ENCODE measurements at regions not wholly inside any gene's neighbourhood (a gene's known extent, or its start where the extent isn't known, plus 50 kb on each side); places are given as distances from the start of the nearest gene placed in this dataset.

DNA sequence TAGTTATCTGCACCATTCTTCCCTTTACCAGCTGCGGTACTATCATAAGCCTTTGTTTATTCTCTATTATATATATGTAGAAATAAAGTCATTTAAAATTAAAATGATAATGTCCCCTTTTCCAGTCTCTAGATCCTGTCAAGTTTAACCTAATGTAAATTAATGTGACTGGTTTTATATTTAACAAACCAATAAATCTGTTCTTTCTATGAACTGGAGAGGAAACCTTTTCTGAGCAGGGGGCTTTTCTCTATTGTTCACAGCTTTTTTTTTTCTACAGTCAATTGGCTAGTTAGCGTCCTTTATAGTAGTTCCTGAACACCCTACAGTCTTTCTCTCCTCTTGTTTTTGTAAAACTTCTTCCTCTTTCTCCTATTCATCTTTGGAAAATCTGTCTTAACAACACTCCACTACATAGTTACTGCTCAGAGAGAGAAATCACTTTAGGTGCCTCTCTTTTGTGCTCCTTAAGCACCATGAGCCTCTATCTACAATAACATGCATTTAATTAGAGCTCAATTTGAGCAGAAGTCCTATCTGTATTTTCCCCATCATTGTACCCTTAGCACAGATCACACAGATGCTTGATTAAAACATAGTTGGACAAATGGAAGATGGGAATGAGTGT, 332.6 kb upstream of the SYT1 start:
- TF ChIP-seq CTCF (IDR thresholded peaks at IDR 0.05), result no peak
- Mint-ChIP-seq H3K9me3 (ENCODE audit: low read depth) (no peaks in the 10 kb centered on the region), H3K4me3 (ENCODE audit: unreplicated experiment) (no peak overlapping the region), H3K27ac (ENCODE audit: unreplicated experiment) (no peak overlapping the region), H3K4me1 (ENCODE audit: low read depth) (no peaks in the 10 kb centered on the region), H3K36me3 (ENCODE audit: low read depth) (no peaks in the 10 kb centered on the region), H3K27me3 (ENCODE audit: low read depth) (peaks cover 36% of the 10 kb centered on the region)
- DNase-seq (ENCODE audit: low spot score), result no peak

DNA sequence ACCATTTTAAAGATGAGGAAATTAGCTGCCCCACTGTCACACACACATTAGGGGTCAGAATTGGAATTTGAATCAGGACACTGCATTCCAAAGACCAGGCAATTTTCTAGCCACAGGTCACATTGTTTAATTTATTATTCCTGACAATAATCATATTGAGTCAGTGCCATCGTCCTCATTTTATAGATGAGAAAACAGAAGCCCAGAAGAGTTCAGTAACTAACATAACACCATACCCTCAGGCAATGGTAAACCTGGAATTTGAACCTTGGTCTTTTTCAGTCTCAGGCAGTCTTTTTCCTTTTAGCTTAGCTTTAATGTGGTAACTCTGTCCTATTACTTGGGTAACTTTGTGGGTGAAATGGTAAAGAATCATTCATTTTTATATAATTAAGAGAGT, 330.3 kb upstream of the SYT1 start:
- no peaks in the 10 kb centered on the region for H3K4me1 Mint-ChIP-seq (ENCODE audit: low read depth)
- no peaks in the 10 kb centered on the region for H3K9me3 Mint-ChIP-seq (ENCODE audit: low read depth)

DNA sequence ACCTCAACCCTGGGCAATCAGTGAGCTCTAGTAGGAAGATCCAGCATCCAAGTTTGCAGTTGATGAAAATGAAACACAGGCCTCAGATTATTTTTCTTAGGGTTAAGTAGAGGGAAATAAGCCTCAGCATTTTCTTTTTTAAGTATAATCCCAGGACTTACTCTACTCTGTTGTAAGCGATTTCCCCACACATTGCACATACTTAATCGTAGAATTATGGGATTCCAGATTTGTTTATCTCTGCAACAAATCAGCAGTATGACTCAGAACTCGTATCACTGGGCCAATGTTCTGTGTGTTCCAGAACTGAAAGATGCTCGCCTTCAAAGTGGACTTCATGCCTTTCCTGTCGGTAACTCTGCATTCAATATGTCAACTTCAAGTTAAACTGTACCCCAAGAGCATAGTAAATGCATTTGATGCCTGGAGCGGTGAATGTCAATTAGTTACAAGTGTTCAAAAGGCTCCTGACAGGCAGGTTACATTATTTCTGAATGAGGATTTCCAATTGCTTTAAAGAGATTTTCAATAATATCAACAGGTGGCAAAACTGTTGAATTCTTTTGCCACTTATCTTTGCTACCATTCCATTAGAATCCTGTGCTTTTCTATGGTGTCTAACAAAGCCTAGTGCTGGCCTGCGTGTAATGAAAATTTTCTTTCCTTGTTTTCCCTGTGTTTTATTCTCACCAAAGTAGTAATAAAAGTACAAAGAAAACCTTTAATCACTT, 323.8 kb upstream of the SYT1 start:
- H3K9me3 Mint-ChIP-seq (ENCODE audit: low read depth), result no peaks in the 10 kb centered on the region
- DNase-seq (ENCODE audit: low spot score), result no peak
- H3K27ac Mint-ChIP-seq (ENCODE audit: unreplicated experiment), result no peak overlapping the region
- peaks cover 21% of the 10 kb centered on the region for H3K27me3 Mint-ChIP-seq (ENCODE audit: low read depth)
- H3K36me3 Mint-ChIP-seq (ENCODE audit: low read depth), result no peaks in the 10 kb centered on the region
- H3K4me3 Mint-ChIP-seq (ENCODE audit: unreplicated experiment), result no peak overlapping the region
- no peaks in the 10 kb centered on the region for H3K4me1 Mint-ChIP-seq (ENCODE audit: low read depth)
- TF ChIP-seq CTCF (IDR thresholded peaks at IDR 0.05), result no peak

More for the DNA sequence above, 330.3 kb upstream of the SYT1 start:
- Mint-ChIP-seq H3K4me3 (ENCODE audit: unreplicated experiment) (no peak overlapping the region), H3K27me3 (ENCODE audit: low read depth) (peaks cover 45% of the 10 kb centered on the region), H3K36me3 (ENCODE audit: low read depth) (no peaks in the 10 kb centered on the region), H3K27ac (ENCODE audit: unreplicated experiment) (no peak overlapping the region)
- DNase-seq (ENCODE audit: low spot score), result no peak
- no peak for TF ChIP-seq CTCF (IDR thresholded peaks at IDR 0.05)

- TF ChIP-seq CTCF (IDR thresholded peaks at IDR 0.05), result no peak
- Mint-ChIP-seq H3K4me1 (ENCODE audit: low read depth) (no peaks in the 10 kb centered on the region), H3K27me3 (ENCODE audit: low read depth) (peaks cover 13% of the 10 kb centered on the region), H3K9me3 (ENCODE audit: low read depth) (no peaks in the 10 kb centered on the region), H3K4me3 (ENCODE audit: unreplicated experiment) (no peak overlapping the region), H3K36me3 (ENCODE audit: low read depth) (no peaks in the 10 kb centered on the region), H3K27ac (ENCODE audit: unreplicated experiment) (no peak overlapping the region)
- no peak for DNase-seq (ENCODE audit: low spot score)
These were observed 313.7 kb upstream of the SYT1 start for GRCh38 chr12:78550831-78551230.

- H3K9me3 Mint-ChIP-seq (ENCODE audit: low read depth), result no peaks in the 10 kb centered on the region
- H3K27me3 Mint-ChIP-seq (ENCODE audit: low read depth), result peaks cover 17% of the 10 kb centered on the region
- no peak overlapping the region for H3K4me3 Mint-ChIP-seq (ENCODE audit: unreplicated experiment)
- no peak for DNase-seq (ENCODE audit: low spot score)
- no peak for TF ChIP-seq CTCF (IDR thresholded peaks at IDR 0.05)
- no peak overlapping the region for H3K27ac Mint-ChIP-seq (ENCODE audit: unreplicated experiment)
- no peaks in the 10 kb centered on the region for H3K4me1 Mint-ChIP-seq (ENCODE audit: low read depth)
- no peaks in the 10 kb centered on the region for H3K36me3 Mint-ChIP-seq (ENCODE audit: low read depth)
These were observed 308.8 kb upstream of the SYT1 start for GRCh38 chr12:78555802-78556201.

Measured in chondrocyte (in vitro differentiated cells).